ENCODE measurements at regions not wholly inside any gene's neighbourhood (a gene's known extent, or its start where the extent isn't known, plus 50 kb on each side); places are given as distances from the start of the nearest gene placed in this dataset.

DNA sequence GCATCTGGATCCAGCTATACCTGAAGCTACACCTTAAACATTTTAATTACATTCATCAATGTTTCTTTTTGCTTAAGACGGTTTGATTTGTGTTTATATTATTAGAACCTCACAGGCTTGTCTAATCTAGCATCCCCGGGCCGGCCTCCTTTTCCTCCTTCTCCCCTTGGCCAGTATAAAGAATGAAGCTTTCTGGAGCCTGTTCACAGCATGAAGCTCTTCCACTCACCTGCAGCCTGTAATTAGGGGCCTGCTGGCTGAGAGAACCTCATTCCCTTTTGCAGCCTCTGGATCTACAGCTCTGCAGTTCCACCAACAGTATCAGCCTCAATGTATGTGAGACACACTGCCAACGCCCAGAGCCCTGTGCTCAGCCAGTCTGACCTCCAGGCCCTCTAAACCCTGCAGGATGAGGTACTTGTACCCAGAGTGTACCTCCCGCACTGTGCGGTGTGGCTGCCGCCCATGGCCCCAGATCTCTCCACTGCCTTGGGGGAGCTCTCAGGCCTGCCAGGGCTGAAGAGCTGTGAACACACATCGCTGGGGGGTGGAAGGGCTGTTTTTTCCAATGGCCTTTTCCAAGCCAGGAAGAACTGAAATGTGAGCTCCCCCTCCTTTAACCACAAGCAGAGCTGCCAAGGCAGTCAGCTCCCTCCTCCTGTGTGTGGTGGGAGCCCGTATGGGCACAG, 114.7 kb upstream of the ALDH1A3 start (continued):
- no peak for TF ChIP-seq ZNF331 (CRISPR knock-in tag; IDR thresholded peaks at IDR 0.05; ENCODE audit: low read depth)
- no peak for TF ChIP-seq STAT1 (IDR thresholded peaks at IDR 0.05; ENCODE audit: unreplicated experiment)
- no peak for TF ChIP-seq JUNB (IDR thresholded peaks at IDR 0.05; ENCODE audit: unreplicated experiment)
- TF ChIP-seq, protein P1, sequence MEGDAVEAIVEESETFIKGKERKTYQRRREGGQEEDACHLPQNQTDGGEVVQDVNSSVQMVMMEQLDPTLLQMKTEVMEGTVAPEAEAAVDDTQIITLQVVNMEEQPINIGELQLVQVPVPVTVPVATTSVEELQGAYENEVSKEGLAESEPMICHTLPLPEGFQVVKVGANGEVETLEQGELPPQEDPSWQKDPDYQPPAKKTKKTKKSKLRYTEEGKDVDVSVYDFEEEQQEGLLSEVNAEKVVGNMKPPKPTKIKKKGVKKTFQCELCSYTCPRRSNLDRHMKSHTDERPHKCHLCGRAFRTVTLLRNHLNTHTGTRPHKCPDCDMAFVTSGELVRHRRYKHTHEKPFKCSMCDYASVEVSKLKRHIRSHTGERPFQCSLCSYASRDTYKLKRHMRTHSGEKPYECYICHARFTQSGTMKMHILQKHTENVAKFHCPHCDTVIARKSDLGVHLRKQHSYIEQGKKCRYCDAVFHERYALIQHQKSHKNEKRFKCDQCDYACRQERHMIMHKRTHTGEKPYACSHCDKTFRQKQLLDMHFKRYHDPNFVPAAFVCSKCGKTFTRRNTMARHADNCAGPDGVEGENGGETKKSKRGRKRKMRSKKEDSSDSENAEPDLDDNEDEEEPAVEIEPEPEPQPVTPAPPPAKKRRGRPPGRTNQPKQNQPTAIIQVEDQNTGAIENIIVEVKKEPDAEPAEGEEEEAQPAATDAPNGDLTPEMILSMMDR (conservative IDR thresholded peaks at IDR 0.05; ENCODE audit: low read depth in 2 of 2), result no peak
- no peak for TF ChIP-seq EZH2 (IDR thresholded peaks at IDR 0.05; ENCODE audit: low read depth, unreplicated experiment)
- TF ChIP-seq, protein P2, sequence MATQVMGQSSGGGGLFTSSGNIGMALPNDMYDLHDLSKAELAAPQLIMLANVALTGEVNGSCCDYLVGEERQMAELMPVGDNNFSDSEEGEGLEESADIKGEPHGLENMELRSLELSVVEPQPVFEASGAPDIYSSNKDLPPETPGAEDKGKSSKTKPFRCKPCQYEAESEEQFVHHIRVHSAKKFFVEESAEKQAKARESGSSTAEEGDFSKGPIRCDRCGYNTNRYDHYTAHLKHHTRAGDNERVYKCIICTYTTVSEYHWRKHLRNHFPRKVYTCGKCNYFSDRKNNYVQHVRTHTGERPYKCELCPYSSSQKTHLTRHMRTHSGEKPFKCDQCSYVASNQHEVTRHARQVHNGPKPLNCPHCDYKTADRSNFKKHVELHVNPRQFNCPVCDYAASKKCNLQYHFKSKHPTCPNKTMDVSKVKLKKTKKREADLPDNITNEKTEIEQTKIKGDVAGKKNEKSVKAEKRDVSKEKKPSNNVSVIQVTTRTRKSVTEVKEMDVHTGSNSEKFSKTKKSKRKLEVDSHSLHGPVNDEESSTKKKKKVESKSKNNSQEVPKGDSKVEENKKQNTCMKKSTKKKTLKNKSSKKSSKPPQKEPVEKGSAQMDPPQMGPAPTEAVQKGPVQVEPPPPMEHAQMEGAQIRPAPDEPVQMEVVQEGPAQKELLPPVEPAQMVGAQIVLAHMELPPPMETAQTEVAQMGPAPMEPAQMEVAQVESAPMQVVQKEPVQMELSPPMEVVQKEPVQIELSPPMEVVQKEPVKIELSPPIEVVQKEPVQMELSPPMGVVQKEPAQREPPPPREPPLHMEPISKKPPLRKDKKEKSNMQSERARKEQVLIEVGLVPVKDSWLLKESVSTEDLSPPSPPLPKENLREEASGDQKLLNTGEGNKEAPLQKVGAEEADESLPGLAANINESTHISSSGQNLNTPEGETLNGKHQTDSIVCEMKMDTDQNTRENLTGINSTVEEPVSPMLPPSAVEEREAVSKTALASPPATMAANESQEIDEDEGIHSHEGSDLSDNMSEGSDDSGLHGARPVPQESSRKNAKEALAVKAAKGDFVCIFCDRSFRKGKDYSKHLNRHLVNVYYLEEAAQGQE (IDR thresholded peaks at IDR 0.05; ENCODE audit: unreplicated experiment), result no peak

DNA sequence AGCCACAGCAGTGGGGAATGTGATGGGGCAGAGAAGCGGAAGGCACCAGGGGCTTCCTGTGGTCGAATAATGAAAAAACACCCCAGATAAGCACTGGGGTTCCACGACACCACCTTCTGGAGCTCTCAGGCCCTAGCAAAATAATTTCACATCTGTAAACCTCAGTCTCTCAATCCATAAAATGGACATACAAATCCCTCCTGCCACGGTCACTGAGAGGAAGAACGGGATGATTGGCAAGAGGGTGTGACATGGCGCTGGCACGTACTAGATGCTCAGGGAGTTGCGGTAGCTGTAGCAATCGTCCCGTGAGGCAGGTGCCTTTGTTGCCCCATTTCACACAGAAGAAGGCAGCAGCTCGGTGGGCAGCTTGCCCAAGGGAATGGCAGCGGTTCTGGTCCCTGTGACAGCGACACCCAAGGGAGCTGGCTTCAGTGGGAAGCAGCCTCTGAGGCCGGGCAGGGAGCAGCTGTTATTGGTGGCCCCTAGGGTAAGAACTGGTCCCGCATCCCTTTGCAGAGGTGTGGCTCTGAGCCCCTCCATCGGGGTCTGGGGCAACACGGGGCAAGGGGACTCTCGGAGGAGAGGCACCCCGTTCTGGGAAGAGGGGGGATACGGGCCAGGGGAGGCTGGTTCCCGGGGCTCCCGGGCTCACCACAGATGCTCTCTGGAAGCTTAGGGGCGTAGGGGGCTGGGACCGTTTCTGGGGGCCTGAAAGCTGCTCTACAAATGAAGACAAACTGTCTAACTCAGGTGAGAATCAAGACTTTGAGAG, 114.0 kb upstream of the ALDH1A3 start:
- Mint-ChIP-seq H3K4me3 (no peak overlapping the region), H3K27ac (no peak overlapping the region), H3K9me3 (no peaks in the 10 kb centered on the region; the same call in 2 of the 3 replicates), H3K36me3 (ENCODE audit: low read depth) (no peaks in the 10 kb centered on the region), H3K27me3 (ENCODE audit: insufficient read depth, low read depth, poor library complexity) (peaks cover 4% of the 10 kb centered on the region), H3K4me1 (peaks cover 14% of the 10 kb centered on the region)
- no peak for DNase-seq (ENCODE audit: low spot score)
- Histone ChIP-seq H2AFZ (no peak overlapping the region), H3K36me3 (ENCODE audit: insufficient read depth) (no peaks in the 10 kb centered on the region), H3K4me3 (no peak overlapping the region), H3K9me2 (ENCODE audit: insufficient read depth) (no peaks in the 10 kb centered on the region), H3K4me2 (no peak overlapping the region), H4K20me1 (replicated peaks; ENCODE audit: insufficient read depth) (no peaks in the 10 kb centered on the region), H3K79me2 (replicated peaks; ENCODE audit: insufficient read depth) (no peaks in the 10 kb centered on the region), H3K27ac (ENCODE audit: low read depth) (no peak overlapping the region), H3F3A (replicated peaks; ENCODE audit: low read depth) (no peaks in the 10 kb centered on the region), H3K27me3 (ENCODE audit: insufficient read depth) (no peaks in the 10 kb centered on the region), H3K4me1 (ENCODE audit: insufficient read depth) (no peaks in the 10 kb centered on the region)
- ATAC-seq, result no peak
- no peak for TF ChIP-seq EZH2phosphoT487 (IDR thresholded peaks at IDR 0.05; ENCODE audit: unreplicated experiment)
- TF ChIP-seq, protein P1 (conservative IDR thresholded peaks at IDR 0.05; ENCODE audit: low read depth in 2 of 2), result no peak
- no peak for TF ChIP-seq ZNF331 (CRISPR knock-in tag; IDR thresholded peaks at IDR 0.05; ENCODE audit: low read depth)
- TF ChIP-seq JUNB (IDR thresholded peaks at IDR 0.05; ENCODE audit: unreplicated experiment), result no peak
- TF ChIP-seq POLR2AphosphoS5 (IDR thresholded peaks at IDR 0.05; ENCODE audit: low read depth), result no peak

All from GM23338 (cell line).